HK-2 (cell line): ENCODE measurements at regions not wholly inside any gene's neighbourhood (a gene's known extent, or its start where the extent isn't known, plus 50 kb on each side); places are given as distances from the start of the nearest gene placed in this dataset.

Experiments used
- DNase-seq: peaks from one replicate; pipeline ENCODE4 v3.0.0-alpha.2; 2018; ENCODE audit not compliant: unreplicated experiment

- DNase-seq = no peak
Measured at GRCh38 chr7:136807598-136807997, 60.9 kb upstream of the CHRM2 start.

GRCh38 chr7:136803028-136803427, 65.4 kb upstream of the CHRM2 start:
- DNase-seq = no peak

GRCh38 chr7:136783934-136784333, 84.5 kb upstream of the CHRM2 start:
- no peak for DNase-seq

- DNase-seq = no peak
Measured at GRCh38 chr7:136741941-136742340, 126.5 kb upstream of the CHRM2 start.

- DNase-seq = no peak
Measured at GRCh38 chr7:136728945-136729344, 139.5 kb upstream of the CHRM2 start.

GRCh38 chr7:136726460-136726859, 142.0 kb upstream of the CHRM2 start:
- DNase-seq = no peak

GRCh38 chr7:136717910-136718557, 150.4 kb upstream of the CHRM2 start:
- DNase-seq = no peak

- no peak for DNase-seq
Measured at GRCh38 chr7:136714062-136714461, 154.4 kb upstream of the CHRM2 start.

GRCh38 chr7:136710751-136711150, 157.7 kb upstream of the CHRM2 start:
- DNase-seq = no peak

- no peak for DNase-seq
Measured at GRCh38 chr7:136709876-136710275, 158.6 kb upstream of the CHRM2 start.

- DNase-seq = no peak
Measured at GRCh38 chr7:136702913-136703312, 165.5 kb upstream of the CHRM2 start.

- no peak for DNase-seq
Measured at GRCh38 chr7:136698977-136699376, 169.5 kb upstream of the CHRM2 start.

- DNase-seq = no peak
Measured at GRCh38 chr7:136698231-136698630, 170.2 kb upstream of the CHRM2 start.

GRCh38 chr7:136697271-136697670, 171.2 kb upstream of the CHRM2 start:
- DNase-seq = no peak

GRCh38 chr7:136693166-136694119, 175.0 kb upstream of the CHRM2 start:
- DNase-seq = no peak

- no peak for DNase-seq
Measured at GRCh38 chr7:136692221-136692620, 176.2 kb upstream of the CHRM2 start.

GRCh38 chr7:136688601-136689000, 179.9 kb upstream of the CHRM2 start:
- no peak for DNase-seq

- DNase-seq = peak; percentile 10
Measured at GRCh38 chr7:136687693-136688322, 180.6 kb upstream of the CHRM2 start.

GRCh38 chr7:136685501-136686173, 182.8 kb upstream of the CHRM2 start:
- no peak for DNase-seq

GRCh38 chr7:136677471-136678365, 190.7 kb upstream of the CHRM2 start:
- no peak for DNase-seq

GRCh38 chr7:136667584-136667983, 200.9 kb upstream of the CHRM2 start:
- no peak for DNase-seq
